MM.1S (cell line): ENCODE measurements at regions not wholly inside any gene's neighbourhood (a gene's known extent, or its start where the extent isn't known, plus 50 kb on each side); places are given as distances from the start of the nearest gene placed in this dataset.

Experiments used
- CTCF ChIP-seq: fragments of 300-600 bp; sonication (generic); IDR thresholded peaks from 2 replicates; pipeline ENCODE4 v1.5.1; 2016; ENCODE audit warnings: antibody characterized with exemption, low read length, mixed read lengths
- EZH2 ChIP-seq: fragments of 300-600 bp; sonication (generic); optimal IDR thresholded peaks from 2 replicates; pipeline ENCODE3; 2017; ENCODE audit warnings: low read depth, mild to moderate bottlenecking, antibody characterized with exemption, low read length, mixed read lengths

- TF ChIP-seq CTCF (no peak), EZH2 (no peak)
Measured at GRCh38 chr13:80400164-80400864, 59.4 kb upstream of the SPRY2 start.
